Body of pancreas (tissue), 4 donors: ENCODE measurements at regions not wholly inside any gene's neighbourhood (a gene's known extent, or its start where the extent isn't known, plus 50 kb on each side); places are given as distances from the start of the nearest gene placed in this dataset.

Experiments
- ATAC-seq: fragments of 150-250 bp; one replicate; pipeline ENCODE4 v1.9.1; 2016
- DNase-seq, 4 donors: peaks; one replicate each; pipeline ENCODE4 v3.0.0-alpha.2; 2019
- H3K27ac ChIP-seq, 4 donors: fragments of 200-600 bp; sonication (generic); 1 replicate in 3 of 4; 2 replicates in 1 of 4; pipeline versions ENCODE4 v1.5.1 to v1.6.1; 2016 to 2019; ENCODE audit warnings: mild to moderate bottlenecking in 1 of 4, mixed read lengths in 1 of 4, moderate library complexity in 1 of 4
- H3K27me3 ChIP-seq, 2 donors: fragments of 200-600 bp; sonication (generic); one replicate each; pipeline ENCODE4 v1.6.0; 2016; ENCODE audit warnings: mild to moderate bottlenecking in 1 of 2
- H3K36me3 ChIP-seq, 2 donors: fragments of 200-600 bp; sonication (generic); replicated peaks in 1 of 2; 2 replicates each; pipeline ENCODE4 v1.5.1; 2016; ENCODE audit warnings: low read depth in 2 of 2; ENCODE audit not compliant: insufficient read depth in 1 of 2
- H3K4me1 ChIP-seq: fragments of 200-600 bp; sonication (generic); one replicate; pipeline ENCODE4 v1.6.0; 2016
- H3K4me3 ChIP-seq, 2 donors: fragments of 200-600 bp; sonication (generic); 1 replicate in 1 of 2; 2 replicates in 1 of 2; pipeline ENCODE4 v1.5.1; 2016 to 2019
- H3K9me3 ChIP-seq, 3 donors: fragments of 200-600 bp; sonication (generic); 1 replicate in 2 of 3; 2 replicates in 1 of 3; pipeline ENCODE4 v1.5.1; 2016
- CTCF ChIP-seq, 7 experiments: fragments of 450-650 bp in 4 of 7; fragments of 200-600 bp in 3 of 7; sonication (generic) in 3 of 7; IDR thresholded peaks; one replicate each; pipeline ENCODE4 v1.5.1; 2016 to 2019; ENCODE audit warnings: antibody characterized with exemption in 7 of 7
- POLR2A ChIP-seq, 3 donors: fragments of 450-650 bp; IDR thresholded peaks; one replicate each; pipeline ENCODE4 v1.6.1; 2016; ENCODE audit warnings: antibody characterized with exemption in 3 of 3, mild to moderate bottlenecking in 2 of 3
- WGBS, 2 donors: methylation state at CpG; one replicate each; pipeline ENCODE4 v1.1.5; 2017; 5-methylcytosine and 5-hydroxymethylcytosine counted together
- intact Hi-C: fragments of 100-400 bp; cut with DNase I; formaldehyde crosslinking; loops from one replicate; pipeline ENCODE4 v1.15.1; 2023

GRCh38 chr9:1775230-1775629, 239.9 kb upstream of the SMARCA2 start:
- Histone ChIP-seq H3K9me3 (no peaks in the 10 kb centered on the region), H3K27me3 (no peaks in the 10 kb centered on the region), H3K27ac (no peak overlapping the region), H3K4me1 (no peaks in the 10 kb centered on the region), H3K36me3 (no peaks in the 10 kb centered on the region), H3K4me3 (no peak overlapping the region)
- DNase-seq (no peak), ATAC-seq (no peak)
- intact Hi-C loops, result no loop called here
- TF ChIP-seq CTCF (IDR thresholded peaks at IDR 0.05) (no peak), POLR2A (IDR thresholded peaks at IDR 0.05) (no peak)

GRCh38 chr9:1776668-1777067, 238.5 kb upstream of the SMARCA2 start:
- WGBS, 2 donors, result 33 to 89% methylated on average over 1 of the region's 1 CpG
- no peak overlapping the region for H3K4me3 ChIP-seq
- no peak overlapping the region for H3K27ac ChIP-seq
- no peaks in the 10 kb centered on the region for H3K36me3 ChIP-seq
- H3K4me1 ChIP-seq, result no peaks in the 10 kb centered on the region
- intact Hi-C loops, result no loop called here
- no peak for TF ChIP-seq POLR2A (IDR thresholded peaks at IDR 0.05)
- no peak for DNase-seq
- H3K9me3 ChIP-seq, result no peaks in the 10 kb centered on the region
- no peak for ATAC-seq
- H3K27me3 ChIP-seq, result no peaks in the 10 kb centered on the region

GRCh38 chr9:1791191-1791590, 224.0 kb upstream of the SMARCA2 start:
- no peaks in the 10 kb centered on the region for H3K27me3 ChIP-seq
- DNase-seq, result no peak
- H3K4me1 ChIP-seq, result no peaks in the 10 kb centered on the region
- H3K36me3 ChIP-seq, result no peaks in the 10 kb centered on the region
- no peak for ATAC-seq
- no peak overlapping the region for H3K27ac ChIP-seq
- no peak overlapping the region for H3K4me3 ChIP-seq
- no peak for TF ChIP-seq CTCF (IDR thresholded peaks at IDR 0.05)
- no peak for TF ChIP-seq POLR2A (IDR thresholded peaks at IDR 0.05)
- WGBS, 2 donors, result 89 to 93% methylated on average over 6 of the region's 6 CpGs
- H3K9me3 ChIP-seq, result no peaks in the 10 kb centered on the region
- intact Hi-C loops, result no loop called here

- Histone ChIP-seq H3K9me3 (no peaks in the 10 kb centered on the region), H3K27ac (no peak overlapping the region), H3K27me3 (no peaks in the 10 kb centered on the region), H3K4me3 (no peak overlapping the region), H3K36me3 (no peaks in the 10 kb centered on the region), H3K4me1 (no peaks in the 10 kb centered on the region)
- TF ChIP-seq POLR2A (IDR thresholded peaks at IDR 0.05), result no peak
- TF ChIP-seq CTCF (IDR thresholded peaks at IDR 0.05), result no peak
- no peak for ATAC-seq
- intact Hi-C loops, result no loop called here
- 74 to 77% methylated on average over 5 of the region's 5 CpGs for WGBS, 2 donors
- no peak for DNase-seq
Measured at GRCh38 chr9:1794547-1795270, 220.4 kb upstream of the SMARCA2 start.

GRCh38 chr9:1804128-1804865, 210.8 kb upstream of the SMARCA2 start:
- DNase-seq (no peak), ATAC-seq (no peak)
- Histone ChIP-seq H3K4me1 (no peaks in the 10 kb centered on the region), H3K36me3 (no peaks in the 10 kb centered on the region), H3K27me3 (no peaks in the 10 kb centered on the region), H3K4me3 (no peak overlapping the region), H3K27ac (no peak overlapping the region), H3K9me3 (no peaks in the 10 kb centered on the region)
- intact Hi-C loops, result no loop called here
- 87 to 97% methylated on average over 4 of the region's 4 CpGs for WGBS, 2 donors
- no peak for TF ChIP-seq CTCF (IDR thresholded peaks at IDR 0.05)
- no peak for TF ChIP-seq POLR2A (IDR thresholded peaks at IDR 0.05)
